ENCODE measurements at regions not wholly inside any gene's neighbourhood (a gene's known extent, or its start where the extent isn't known, plus 50 kb on each side); places are given as distances from the start of the nearest gene placed in this dataset.
A peak's percentile ranks its signal among the peaks of the same experiment; 100 is the strongest.

DNA sequence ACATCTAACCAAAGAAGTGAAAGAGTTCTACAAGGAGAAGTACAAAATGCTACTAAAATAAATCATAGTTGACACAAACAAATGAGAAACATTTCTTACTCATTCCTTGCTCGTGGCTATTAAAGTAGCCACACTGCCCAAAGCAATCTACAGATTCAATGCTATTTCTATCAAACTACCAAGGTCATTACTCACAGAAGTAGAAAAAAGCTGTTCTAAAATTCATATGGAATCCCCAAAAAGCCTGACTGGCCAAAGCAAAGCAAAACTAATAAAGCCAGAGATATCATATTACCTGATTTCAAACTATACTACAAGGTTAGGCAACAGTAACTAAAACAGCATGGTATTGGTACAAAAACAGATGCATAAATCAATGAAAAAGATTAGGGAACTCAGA is 305.6 kb downstream of the RPAP3 start:
- H3K4me1 ChIP-seq (ENCODE audit: control insufficient read depth, insufficient read depth, low read length): no peaks in the 10 kb centered on the region
- 40% methylated on average over 1 of the region's 1 CpG for WGBS (ENCODE audit: insufficient coverage)
- no peaks in the 10 kb centered on the region for H3K27me3 ChIP-seq (ENCODE audit: control insufficient read depth, insufficient read depth, low read length)
- H3K4me3 ChIP-seq (ENCODE audit: low read length): no peak overlapping the region
- H3K36me3 ChIP-seq (ENCODE audit: control insufficient read depth, insufficient read depth, low read length): no peaks in the 10 kb centered on the region
- H3K9me3 ChIP-seq (replicated peaks; ENCODE audit: control insufficient read depth, low read depth, low read length): peaks cover 8% of the 10 kb centered on the region
- no peak overlapping the region for H3K27ac ChIP-seq (ENCODE audit: low read length)
- DNase-seq: no peak

DNA sequence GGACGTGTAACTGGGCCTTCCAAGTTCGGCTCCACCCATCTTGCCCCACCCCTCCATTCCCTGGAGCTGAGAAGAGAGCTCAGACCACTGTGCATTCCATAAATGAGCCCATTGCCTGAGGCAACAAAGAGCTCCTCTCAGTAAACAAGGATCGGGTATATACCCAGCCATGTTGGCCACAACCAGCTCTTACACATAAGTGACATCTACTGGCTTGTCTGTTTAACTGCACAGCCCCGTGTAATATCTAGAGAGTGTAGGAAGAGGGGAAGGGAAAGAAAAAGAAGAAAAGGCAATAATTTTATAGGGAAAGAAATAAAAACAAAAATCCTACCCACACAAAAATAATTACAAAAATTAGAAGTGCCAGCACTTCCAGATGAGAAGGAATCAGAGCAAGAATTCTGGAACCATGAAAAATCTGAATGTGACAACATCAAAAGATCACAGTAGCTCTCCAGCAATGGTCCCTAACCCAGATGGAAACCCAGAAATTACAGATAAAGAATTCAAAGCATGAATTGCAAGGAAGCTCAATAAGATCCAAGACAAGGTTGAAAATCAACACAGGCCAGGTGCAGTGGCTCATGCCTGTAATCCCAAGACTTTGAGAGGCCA is 308.1 kb downstream of the RPAP3 start:
- no peak for DNase-seq
- Histone ChIP-seq H3K4me1 (ENCODE audit: control insufficient read depth, insufficient read depth, low read length) (no peaks in the 10 kb centered on the region), H3K9me3 (replicated peaks; ENCODE audit: control insufficient read depth, low read depth, low read length) (peaks cover 8% of the 10 kb centered on the region), H3K27ac (ENCODE audit: low read length) (no peak overlapping the region), H3K4me3 (ENCODE audit: low read length) (no peak overlapping the region), H3K36me3 (ENCODE audit: control insufficient read depth, insufficient read depth, low read length) (no peaks in the 10 kb centered on the region), H3K27me3 (ENCODE audit: control insufficient read depth, insufficient read depth, low read length) (no peaks in the 10 kb centered on the region)
- 73% methylated on average over 2 of the region's 4 CpGs for WGBS (ENCODE audit: insufficient coverage)

DNA sequence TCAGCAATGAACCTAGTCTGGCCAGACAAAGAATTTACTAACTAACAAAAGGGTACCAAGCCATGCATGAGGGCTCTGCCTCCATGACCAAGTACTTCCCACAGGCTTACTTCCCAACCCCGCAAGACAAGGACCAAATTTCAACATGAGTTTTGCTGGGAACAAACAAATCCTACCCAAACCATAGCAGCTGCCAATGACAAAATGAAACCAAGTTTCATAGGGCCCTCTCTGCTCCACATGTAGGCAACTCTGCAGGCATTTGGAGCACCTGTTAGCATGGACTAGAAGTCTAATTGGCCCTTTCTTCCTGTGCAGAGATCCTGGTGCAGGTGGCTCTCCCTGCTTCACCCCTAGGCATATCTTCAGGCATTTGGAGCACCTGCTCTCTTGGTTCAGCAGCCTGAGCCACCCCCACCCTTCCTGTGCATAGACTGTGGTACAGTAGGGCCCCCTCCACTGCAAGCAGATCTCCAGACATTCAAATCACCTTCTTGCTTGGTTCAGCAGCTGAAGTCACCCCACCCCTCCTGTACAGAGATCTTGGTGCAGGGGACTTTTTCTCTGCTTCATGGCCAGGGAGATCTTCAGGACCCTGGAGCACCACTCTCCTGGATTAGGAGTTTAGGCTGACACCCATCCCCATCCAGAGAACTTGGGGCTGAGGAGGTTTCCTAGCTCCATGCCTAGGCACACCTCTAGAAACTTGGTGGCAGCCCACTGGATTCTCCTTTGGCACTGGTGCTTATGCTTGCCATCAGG is 308.7 kb downstream of the RPAP3 start:
- Histone ChIP-seq H3K27me3 (ENCODE audit: control insufficient read depth, insufficient read depth, low read length) (no peaks in the 10 kb centered on the region), H3K4me1 (ENCODE audit: control insufficient read depth, insufficient read depth, low read length) (no peaks in the 10 kb centered on the region), H3K27ac (ENCODE audit: low read length) (no peak overlapping the region), H3K4me3 (ENCODE audit: low read length) (no peak overlapping the region), H3K9me3 (replicated peaks; ENCODE audit: control insufficient read depth, low read depth, low read length) (peaks cover 8% of the 10 kb centered on the region), H3K36me3 (ENCODE audit: control insufficient read depth, insufficient read depth, low read length) (no peaks in the 10 kb centered on the region)
- WGBS (ENCODE audit: insufficient coverage): no CpG with 5 or more reads among the region's 1 CpG
- no peak for DNase-seq

DNA sequence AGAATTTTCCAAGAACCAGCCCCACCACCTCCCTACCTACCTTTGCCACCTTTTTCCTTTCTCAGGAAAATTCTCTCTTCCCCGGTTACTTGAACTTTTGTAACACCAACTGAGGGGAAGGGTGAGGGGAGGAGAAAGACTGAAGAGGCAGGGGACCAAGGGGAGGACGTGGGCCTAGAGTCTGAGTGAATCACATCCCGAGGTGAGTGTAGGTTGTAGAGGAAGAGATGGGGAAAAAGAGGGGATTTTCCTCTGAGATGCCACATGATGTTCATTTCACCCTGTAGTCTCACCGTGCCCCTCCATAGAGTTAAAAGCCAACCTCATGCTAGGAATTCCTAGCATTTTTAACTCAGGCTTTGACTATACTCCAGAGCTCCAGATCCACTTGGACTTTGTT is 311.8 kb downstream of the RPAP3 start:
- peaks cover 8% of the 10 kb centered on the region for H3K9me3 ChIP-seq (replicated peaks; ENCODE audit: control insufficient read depth, low read depth, low read length)
- DNase-seq: no peak
- no peaks in the 10 kb centered on the region for H3K36me3 ChIP-seq (ENCODE audit: control insufficient read depth, insufficient read depth, low read length)
- H3K4me1 ChIP-seq (ENCODE audit: control insufficient read depth, insufficient read depth, low read length): no peaks in the 10 kb centered on the region
- no peak overlapping the region for H3K27ac ChIP-seq (ENCODE audit: low read length)
- no peak overlapping the region for H3K4me3 ChIP-seq (ENCODE audit: low read length)
- no peaks in the 10 kb centered on the region for H3K27me3 ChIP-seq (ENCODE audit: control insufficient read depth, insufficient read depth, low read length)
- 76% methylated on average over 2 of the region's 4 CpGs for WGBS (ENCODE audit: insufficient coverage)

DNA sequence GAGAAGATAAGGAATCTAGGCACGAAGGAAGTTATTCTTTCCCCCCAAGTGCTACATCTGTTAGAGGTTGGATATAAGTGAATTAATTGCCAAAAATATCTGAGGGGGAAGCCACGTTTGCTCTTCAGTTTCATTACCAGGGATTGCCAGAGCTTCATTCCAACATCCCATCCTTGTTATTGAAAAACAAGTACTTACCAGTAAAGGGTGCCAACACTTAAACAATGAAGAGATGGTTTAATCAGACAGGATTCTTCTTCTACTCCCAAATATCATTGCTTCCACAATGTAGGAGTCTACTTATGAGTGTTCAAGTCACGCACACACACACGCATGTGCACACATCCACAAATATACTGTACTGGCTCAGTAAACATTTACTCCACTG is 312.4 kb downstream of the RPAP3 start:
- WGBS (ENCODE audit: insufficient coverage): no CpG with 5 or more reads among the region's 4 CpGs
- Histone ChIP-seq H3K4me3 (ENCODE audit: low read length) (no peak overlapping the region), H3K27me3 (ENCODE audit: control insufficient read depth, insufficient read depth, low read length) (peaks cover 2% of the 10 kb centered on the region), H3K4me1 (ENCODE audit: control insufficient read depth, insufficient read depth, low read length) (no peaks in the 10 kb centered on the region), H3K9me3 (replicated peaks; ENCODE audit: control insufficient read depth, low read depth, low read length) (peaks cover 8% of the 10 kb centered on the region), H3K27ac (ENCODE audit: low read length) (no peak overlapping the region), H3K36me3 (ENCODE audit: control insufficient read depth, insufficient read depth, low read length) (no peaks in the 10 kb centered on the region)
- no peak for DNase-seq

DNA sequence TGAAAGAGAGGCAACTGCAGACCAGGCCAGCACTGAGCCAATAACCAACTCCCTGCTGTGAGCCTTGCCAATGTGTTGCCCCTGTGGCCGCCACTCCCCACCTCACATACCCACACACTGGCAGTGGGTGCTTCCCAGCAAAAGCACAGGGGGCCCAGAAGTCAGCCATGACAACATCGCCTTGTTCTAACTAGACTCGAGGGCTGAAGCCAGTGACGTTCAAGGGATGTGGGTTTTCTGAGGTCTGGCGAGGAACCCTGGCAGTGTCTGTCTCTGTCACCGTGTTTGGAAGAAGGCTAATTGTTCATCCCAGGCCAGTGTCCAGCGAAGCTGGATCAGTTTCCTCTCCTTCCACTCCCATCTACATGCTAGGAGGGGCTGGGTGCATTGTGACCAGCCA is 311.8 kb upstream of the AMIGO2 start:
- WGBS (ENCODE audit: insufficient coverage): 75% methylated on average over 5 of the region's 7 CpGs
- H3K27ac ChIP-seq (ENCODE audit: low read length): no peak overlapping the region
- H3K9me3 ChIP-seq (replicated peaks; ENCODE audit: control insufficient read depth, low read depth, low read length): no peaks in the 10 kb centered on the region
- no peak for DNase-seq
- H3K27me3 ChIP-seq (ENCODE audit: control insufficient read depth, insufficient read depth, low read length): peaks cover 2% of the 10 kb centered on the region
- no peaks in the 10 kb centered on the region for H3K4me1 ChIP-seq (ENCODE audit: control insufficient read depth, insufficient read depth, low read length)
- H3K36me3 ChIP-seq (ENCODE audit: control insufficient read depth, insufficient read depth, low read length): no peaks in the 10 kb centered on the region
- no peak overlapping the region for H3K4me3 ChIP-seq (ENCODE audit: low read length)

DNA sequence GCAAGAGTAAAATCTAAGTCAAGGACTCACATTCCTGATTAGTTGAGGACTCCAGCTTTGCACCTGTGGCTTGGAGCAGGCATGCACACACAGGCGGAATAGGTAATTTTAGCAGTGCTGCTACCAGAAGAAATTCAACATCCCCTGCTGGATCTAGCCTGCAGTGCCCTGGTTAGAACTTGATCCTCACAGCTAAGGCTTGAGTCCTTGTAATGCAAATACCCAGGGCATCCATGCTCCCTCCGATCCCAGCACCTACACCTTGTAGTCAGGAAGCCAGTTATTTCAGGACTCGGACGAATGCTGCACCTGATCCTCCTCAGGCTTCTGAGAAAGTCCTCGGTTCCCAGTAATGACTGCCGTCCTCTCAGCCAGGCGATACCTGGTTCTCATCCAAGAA is 309.0 kb upstream of the AMIGO2 start:
- no peaks in the 10 kb centered on the region for H3K9me3 ChIP-seq (replicated peaks; ENCODE audit: control insufficient read depth, low read depth, low read length)
- H3K27ac ChIP-seq (ENCODE audit: low read length): no peak overlapping the region
- WGBS (ENCODE audit: insufficient coverage): 71% methylated on average over 5 of the region's 7 CpGs
- no peak overlapping the region for H3K4me3 ChIP-seq (ENCODE audit: low read length)
- no peaks in the 10 kb centered on the region for H3K4me1 ChIP-seq (ENCODE audit: control insufficient read depth, insufficient read depth, low read length)
- DNase-seq: no peak
- H3K27me3 ChIP-seq (ENCODE audit: control insufficient read depth, insufficient read depth, low read length): peaks cover 2% of the 10 kb centered on the region
- no peaks in the 10 kb centered on the region for H3K36me3 ChIP-seq (ENCODE audit: control insufficient read depth, insufficient read depth, low read length)

DNA sequence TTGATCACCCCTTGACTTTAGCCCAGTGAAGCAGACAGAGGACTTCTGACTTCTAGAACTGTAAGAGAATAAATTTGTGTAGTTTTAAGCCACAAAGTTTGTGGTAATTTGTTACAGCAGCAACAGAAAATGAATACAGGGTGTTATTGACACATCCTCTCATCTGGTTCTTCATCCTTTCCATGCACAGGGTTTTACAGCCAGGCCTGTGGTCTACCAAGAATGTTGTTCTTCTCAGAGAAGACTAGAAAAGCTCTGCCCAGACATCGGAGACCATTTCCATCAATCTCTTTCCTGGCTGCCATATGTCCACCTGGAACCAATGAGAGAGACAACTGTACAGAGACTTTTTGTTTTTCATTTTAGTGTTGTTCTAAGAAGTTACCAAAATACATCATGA is 308.2 kb upstream of the AMIGO2 start:
- no CpG with 5 or more reads among the region's 1 CpG for WGBS (ENCODE audit: insufficient coverage)
- no peak for DNase-seq
- H3K4me3 ChIP-seq (ENCODE audit: low read length): no peak overlapping the region
- H3K36me3 ChIP-seq (ENCODE audit: control insufficient read depth, insufficient read depth, low read length): no peaks in the 10 kb centered on the region
- H3K4me1 ChIP-seq (ENCODE audit: control insufficient read depth, insufficient read depth, low read length): no peaks in the 10 kb centered on the region
- H3K9me3 ChIP-seq (replicated peaks; ENCODE audit: control insufficient read depth, low read depth, low read length): no peaks in the 10 kb centered on the region
- no peak overlapping the region for H3K27ac ChIP-seq (ENCODE audit: low read length)
- peaks cover 2% of the 10 kb centered on the region for H3K27me3 ChIP-seq (ENCODE audit: control insufficient read depth, insufficient read depth, low read length)

DNA sequence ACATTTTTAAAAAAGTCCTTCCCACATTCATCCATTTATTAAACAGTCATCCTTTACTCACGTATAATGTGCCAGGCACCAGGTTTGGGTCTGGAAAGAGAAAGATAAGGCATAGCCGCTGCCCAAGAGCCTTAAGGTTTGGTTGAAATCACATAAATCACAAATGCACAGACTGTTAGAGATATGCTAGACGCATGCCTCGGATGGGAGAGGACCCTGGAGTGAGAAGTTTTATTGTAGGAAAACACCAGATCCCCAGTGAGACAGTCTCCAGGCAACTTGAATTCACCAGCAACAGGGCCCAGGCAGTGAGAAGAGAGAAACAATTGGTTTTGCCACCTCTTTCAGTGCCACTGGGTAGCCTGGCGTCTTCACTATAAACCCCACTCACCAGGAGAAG is 305.9 kb upstream of the AMIGO2 start:
- DNase-seq: no peak
- H3K36me3 ChIP-seq (ENCODE audit: control insufficient read depth, insufficient read depth, low read length): no peaks in the 10 kb centered on the region
- no peaks in the 10 kb centered on the region for H3K4me1 ChIP-seq (ENCODE audit: control insufficient read depth, insufficient read depth, low read length)
- H3K27ac ChIP-seq (ENCODE audit: low read length): no peak overlapping the region
- H3K9me3 ChIP-seq (replicated peaks; ENCODE audit: control insufficient read depth, low read depth, low read length): no peaks in the 10 kb centered on the region
- no CpG with 5 or more reads among the region's 5 CpGs for WGBS (ENCODE audit: insufficient coverage)
- H3K4me3 ChIP-seq (ENCODE audit: low read length): no peak overlapping the region
- H3K27me3 ChIP-seq (ENCODE audit: control insufficient read depth, insufficient read depth, low read length): peaks cover 2% of the 10 kb centered on the region

DNA sequence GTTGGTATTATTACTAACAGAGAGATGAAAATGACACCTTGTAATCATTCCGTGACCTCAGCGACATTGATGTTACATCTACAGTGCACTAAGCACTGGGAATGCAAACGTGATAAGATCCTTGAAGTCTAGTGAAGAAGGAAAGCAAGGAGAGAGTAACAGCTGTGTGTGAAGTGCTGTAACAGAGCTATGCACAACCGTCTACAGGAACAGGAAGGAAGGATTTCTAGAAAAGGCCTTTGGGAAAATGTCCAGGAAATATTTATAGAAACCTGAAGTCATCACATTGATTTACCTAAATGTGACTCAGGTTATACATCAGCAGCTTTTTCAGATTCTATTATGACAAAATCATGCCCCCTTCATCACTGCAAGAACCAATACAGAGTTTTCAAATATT is 304.2 kb upstream of the AMIGO2 start:
- H3K27ac ChIP-seq (ENCODE audit: low read length): no peak overlapping the region
- no CpG with 5 or more reads among the region's 4 CpGs for WGBS (ENCODE audit: insufficient coverage)
- H3K4me1 ChIP-seq (ENCODE audit: control insufficient read depth, insufficient read depth, low read length): no peaks in the 10 kb centered on the region
- H3K4me3 ChIP-seq (ENCODE audit: low read length): no peak overlapping the region
- H3K27me3 ChIP-seq (ENCODE audit: control insufficient read depth, insufficient read depth, low read length): peaks cover 2% of the 10 kb centered on the region
- no peaks in the 10 kb centered on the region for H3K9me3 ChIP-seq (replicated peaks; ENCODE audit: control insufficient read depth, low read depth, low read length)
- DNase-seq: peak; percentile 25
- no peaks in the 10 kb centered on the region for H3K36me3 ChIP-seq (ENCODE audit: control insufficient read depth, insufficient read depth, low read length)

Data from muscle of leg (tissue), 3 donors.